Kidney epithelial cell (primary cell): ENCODE measurements at regions not wholly inside any gene's neighbourhood (a gene's known extent, or its start where the extent isn't known, plus 50 kb on each side); places are given as distances from the start of the nearest gene placed in this dataset.

Source experiments
- DNase-seq: peaks from one replicate; pipeline ENCODE4 v3.0.0-alpha.2; 2010; ENCODE audit warnings: low read depth
- H3K27me3 ChIP-seq: 2 replicates; pipeline ENCODE4 v1.6.0; 2011; ENCODE audit warnings: low read length; ENCODE audit not compliant: control insufficient read depth, insufficient read depth
- H3K36me3 ChIP-seq: 2 replicates; pipeline ENCODE4 v1.5.1; 2011; ENCODE audit warnings: low read length; ENCODE audit not compliant: control insufficient read depth, insufficient read depth
- H3K4me3 ChIP-seq: 2 replicates; pipeline ENCODE4 v1.5.1; 2011; ENCODE audit warnings: low read depth, mild to moderate bottlenecking, control low read depth, low read length
- CTCF ChIP-seq: IDR thresholded peaks from 2 replicates; pipeline ENCODE4 v1.5.1; 2011; ENCODE audit warnings: mild to moderate bottlenecking, moderate library complexity, low read length, control low read depth, inconsistent platforms; ENCODE audit not compliant: insufficient read depth, poor library complexity, severe bottlenecking

GRCh38 chr13:31913459-31913858 lies 118.1 kb upstream of the FRY start:
- H3K27me3 ChIP-seq, result no peaks in the 10 kb centered on the region
- no peak for DNase-seq
- no peak for TF ChIP-seq CTCF
- H3K4me3 ChIP-seq, result no peak overlapping the region
- H3K36me3 ChIP-seq, result no peaks in the 10 kb centered on the region

- H3K36me3 ChIP-seq, result no peaks in the 10 kb centered on the region
- no peaks in the 10 kb centered on the region for H3K27me3 ChIP-seq
- H3K4me3 ChIP-seq, result no peak overlapping the region
- no peak for TF ChIP-seq CTCF
- DNase-seq, result no peak
Observed at GRCh38 chr13:31914843-31915242, 116.7 kb upstream of the FRY start.

GRCh38 chr13:31918707-31919106 lies 112.9 kb upstream of the FRY start:
- TF ChIP-seq CTCF, result no peak
- no peaks in the 10 kb centered on the region for H3K36me3 ChIP-seq
- H3K4me3 ChIP-seq, result no peak overlapping the region
- DNase-seq, result no peak
- no peaks in the 10 kb centered on the region for H3K27me3 ChIP-seq

GRCh38 chr13:31919241-31919640 lies 112.3 kb upstream of the FRY start:
- DNase-seq, result no peak
- Histone ChIP-seq H3K4me3 (no peak overlapping the region), H3K36me3 (no peaks in the 10 kb centered on the region), H3K27me3 (no peaks in the 10 kb centered on the region)
- TF ChIP-seq CTCF, result no peak

GRCh38 chr13:31919971-31920726 lies 111.4 kb upstream of the FRY start:
- no peak for TF ChIP-seq CTCF
- no peak overlapping the region for H3K4me3 ChIP-seq
- H3K36me3 ChIP-seq, result no peaks in the 10 kb centered on the region
- DNase-seq, result no peak
- no peaks in the 10 kb centered on the region for H3K27me3 ChIP-seq

- H3K36me3 ChIP-seq, result no peaks in the 10 kb centered on the region
- no peak overlapping the region for H3K4me3 ChIP-seq
- no peak for DNase-seq
- TF ChIP-seq CTCF, result no peak
- H3K27me3 ChIP-seq, result no peaks in the 10 kb centered on the region
Observed at GRCh38 chr13:31920727-31921100, 110.9 kb upstream of the FRY start.
